CD4-positive, alpha-beta T cell treated with Interleukin-6 at 100 ng/mL for 8 hours (primary cell): ENCODE measurements at regions not wholly inside any gene's neighbourhood (a gene's known extent, or its start where the extent isn't known, plus 50 kb on each side); places are given as distances from the start of the nearest gene placed in this dataset.

Experiments used
- DNase-seq: peaks from one replicate; pipeline ENCODE4 v3.0.0-alpha.2; 2020; ENCODE audit warnings: mixed read lengths, low spot score

GRCh38 chr12:92650228-92650822 lies 52.5 kb upstream of the PLEKHG7 start:
- DNase-seq = no peak

- peak; percentile 68 for DNase-seq
These were observed 53.1 kb upstream of the PLEKHG7 start for GRCh38 chr12:92649511-92650227.

- no peak for DNase-seq
These were observed 54.4 kb upstream of the PLEKHG7 start for GRCh38 chr12:92648242-92649031.

GRCh38 chr12:92641291-92641690 lies 61.5 kb upstream of the PLEKHG7 start:
- no peak for DNase-seq

GRCh38 chr12:92640691-92641090 lies 62.1 kb upstream of the PLEKHG7 start:
- DNase-seq = no peak

GRCh38 chr12:92639017-92639416 lies 63.8 kb upstream of the PLEKHG7 start:
- DNase-seq = no peak

- no peak for DNase-seq
These were observed 68.1 kb upstream of the PLEKHG7 start for GRCh38 chr12:92634730-92635129.

GRCh38 chr12:92634202-92634601 lies 68.6 kb upstream of the PLEKHG7 start:
- DNase-seq = no peak

GRCh38 chr12:92630968-92631367 lies 71.8 kb upstream of the PLEKHG7 start:
- no peak for DNase-seq

GRCh38 chr12:92629349-92630065 lies 73.3 kb upstream of the PLEKHG7 start:
- no peak for DNase-seq

- DNase-seq = no peak
These were observed 74.3 kb upstream of the PLEKHG7 start for GRCh38 chr12:92628476-92628875.

GRCh38 chr12:92627511-92627910 lies 75.3 kb upstream of the PLEKHG7 start:
- DNase-seq = no peak

- DNase-seq = no peak
These were observed 77.0 kb upstream of the PLEKHG7 start for GRCh38 chr12:92625639-92626310.

- DNase-seq = no peak
These were observed 78.6 kb upstream of the PLEKHG7 start for GRCh38 chr12:92624236-92624635.

GRCh38 chr12:92623386-92623785 lies 79.4 kb upstream of the PLEKHG7 start:
- DNase-seq = no peak

- DNase-seq = no peak
These were observed 81.0 kb upstream of the PLEKHG7 start for GRCh38 chr12:92621833-92622232.

- DNase-seq = no peak
These were observed 81.5 kb upstream of the PLEKHG7 start for GRCh38 chr12:92621312-92621711.

GRCh38 chr12:92619730-92620684 lies 82.8 kb upstream of the PLEKHG7 start:
- DNase-seq = no peak

- no peak for DNase-seq
These were observed 83.8 kb upstream of the PLEKHG7 start for GRCh38 chr12:92619026-92619425.

- DNase-seq = no peak
These were observed 87.1 kb upstream of the PLEKHG7 start for GRCh38 chr12:92615703-92616102.

- DNase-seq = no peak
These were observed 87.7 kb upstream of the PLEKHG7 start for GRCh38 chr12:92615086-92615485.
